ENCODE measurements at regions not wholly inside any gene's neighbourhood (a gene's known extent, or its start where the extent isn't known, plus 50 kb on each side); places are given as distances from the start of the nearest gene placed in this dataset.

- TF ChIP-seq TAF1 (conservative IDR thresholded peaks at IDR 0.05) (no peak), CTCF (IDR thresholded peaks at IDR 0.05; ENCODE audit: low read depth, low read length, missing input control) (no peak), GABPA (IDR thresholded peaks at IDR 0.05 in 1 of 2, conservative IDR thresholded peaks at IDR 0.05 in 1 of 2) (no peak), YY1 (IDR thresholded peaks at IDR 0.05) (no peak), MAX (IDR thresholded peaks at IDR 0.05) (no peak), JUND (IDR thresholded peaks at IDR 0.05) (no peak), FOXA1 (IDR thresholded peaks at IDR 0.05) (no peak), ATF3 (IDR thresholded peaks at IDR 0.05) (no peak), RXRA (IDR thresholded peaks at IDR 0.05) (no peak), ZBTB33 (IDR thresholded peaks at IDR 0.05) (no peak), RAD21 (IDR thresholded peaks at IDR 0.05) (no peak), NR2F2 (IDR thresholded peaks at IDR 0.05) (no peak), EGR1 (IDR thresholded peaks at IDR 0.05; ENCODE audit: low read depth in 2 of 2) (no peak)
- TF ChIP-seq, protein P1, sequence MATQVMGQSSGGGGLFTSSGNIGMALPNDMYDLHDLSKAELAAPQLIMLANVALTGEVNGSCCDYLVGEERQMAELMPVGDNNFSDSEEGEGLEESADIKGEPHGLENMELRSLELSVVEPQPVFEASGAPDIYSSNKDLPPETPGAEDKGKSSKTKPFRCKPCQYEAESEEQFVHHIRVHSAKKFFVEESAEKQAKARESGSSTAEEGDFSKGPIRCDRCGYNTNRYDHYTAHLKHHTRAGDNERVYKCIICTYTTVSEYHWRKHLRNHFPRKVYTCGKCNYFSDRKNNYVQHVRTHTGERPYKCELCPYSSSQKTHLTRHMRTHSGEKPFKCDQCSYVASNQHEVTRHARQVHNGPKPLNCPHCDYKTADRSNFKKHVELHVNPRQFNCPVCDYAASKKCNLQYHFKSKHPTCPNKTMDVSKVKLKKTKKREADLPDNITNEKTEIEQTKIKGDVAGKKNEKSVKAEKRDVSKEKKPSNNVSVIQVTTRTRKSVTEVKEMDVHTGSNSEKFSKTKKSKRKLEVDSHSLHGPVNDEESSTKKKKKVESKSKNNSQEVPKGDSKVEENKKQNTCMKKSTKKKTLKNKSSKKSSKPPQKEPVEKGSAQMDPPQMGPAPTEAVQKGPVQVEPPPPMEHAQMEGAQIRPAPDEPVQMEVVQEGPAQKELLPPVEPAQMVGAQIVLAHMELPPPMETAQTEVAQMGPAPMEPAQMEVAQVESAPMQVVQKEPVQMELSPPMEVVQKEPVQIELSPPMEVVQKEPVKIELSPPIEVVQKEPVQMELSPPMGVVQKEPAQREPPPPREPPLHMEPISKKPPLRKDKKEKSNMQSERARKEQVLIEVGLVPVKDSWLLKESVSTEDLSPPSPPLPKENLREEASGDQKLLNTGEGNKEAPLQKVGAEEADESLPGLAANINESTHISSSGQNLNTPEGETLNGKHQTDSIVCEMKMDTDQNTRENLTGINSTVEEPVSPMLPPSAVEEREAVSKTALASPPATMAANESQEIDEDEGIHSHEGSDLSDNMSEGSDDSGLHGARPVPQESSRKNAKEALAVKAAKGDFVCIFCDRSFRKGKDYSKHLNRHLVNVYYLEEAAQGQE (IDR thresholded peaks at IDR 0.05): no peak
Measured at GRCh38 chr2:45123065-45123464, 113.8 kb upstream of the SIX2 start.
